ENCODE measurements at regions not wholly inside any gene's neighbourhood (a gene's known extent, or its start where the extent isn't known, plus 50 kb on each side); places are given as distances from the start of the nearest gene placed in this dataset.
"Not testable (repeated sequence)": the region's sequence is repeated elsewhere in the genome, so short reads cannot be mapped to it uniquely, and the experiment has no call there.

DNA sequence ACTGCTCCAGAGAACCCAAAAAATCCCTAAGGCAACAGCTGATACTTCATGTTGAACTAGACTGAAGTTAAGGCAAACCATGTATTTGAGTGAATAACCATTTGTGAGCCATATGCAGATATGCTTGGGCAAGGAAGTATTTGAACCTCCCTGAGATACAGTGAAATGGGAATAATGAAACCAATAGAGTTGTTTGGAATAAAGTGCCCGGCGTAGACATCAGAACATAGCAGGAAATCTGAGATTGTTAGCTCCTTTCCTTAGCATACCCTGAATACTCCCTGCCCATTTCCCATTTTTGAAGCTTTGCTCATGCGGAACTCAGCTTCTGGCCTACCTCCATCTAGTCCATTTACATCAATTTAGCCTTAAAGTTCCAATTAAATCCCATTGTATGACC lies 611.9 kb downstream of the EFNA5 start:
- no peak for DNase-seq

DNA sequence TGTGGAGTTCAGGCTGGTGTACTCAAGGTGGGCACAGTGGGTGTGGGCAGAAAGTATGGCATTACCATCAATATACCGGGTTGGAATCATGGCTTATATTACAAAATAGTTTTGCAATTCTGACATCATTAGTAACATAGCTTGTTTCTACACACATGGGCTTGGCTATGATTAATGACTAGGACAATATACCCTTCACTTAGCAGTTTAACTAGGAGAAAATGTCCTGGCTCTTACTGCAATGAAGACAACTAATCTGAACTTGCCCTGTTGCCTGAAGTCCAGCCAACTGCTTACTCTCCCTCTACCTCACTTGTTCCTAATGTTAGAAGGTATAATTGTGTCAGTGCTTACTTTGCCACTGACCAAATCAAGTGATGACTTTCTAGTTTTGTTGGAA lies 612.5 kb downstream of the EFNA5 start:
- no peak for DNase-seq

DNA sequence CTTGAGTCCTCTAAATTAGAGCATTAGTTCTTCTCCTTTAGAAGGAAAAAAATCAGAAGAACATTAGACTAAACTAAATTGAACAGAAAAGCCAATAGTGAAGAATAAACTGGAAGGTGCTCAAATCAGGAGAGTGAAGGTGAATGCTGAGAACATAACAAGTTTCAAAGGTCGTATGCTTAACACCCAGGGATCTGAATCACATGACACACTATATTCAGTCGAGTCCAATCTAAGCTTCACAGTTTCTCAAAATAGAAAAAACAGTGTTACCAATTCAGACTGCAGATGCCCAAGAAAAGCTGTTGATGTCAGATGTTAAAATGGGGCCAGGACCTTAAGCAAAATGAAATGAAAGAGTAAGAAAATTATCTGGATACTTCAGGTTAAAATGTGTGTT lies 614.5 kb downstream of the EFNA5 start:
- no peak for DNase-seq

DNA sequence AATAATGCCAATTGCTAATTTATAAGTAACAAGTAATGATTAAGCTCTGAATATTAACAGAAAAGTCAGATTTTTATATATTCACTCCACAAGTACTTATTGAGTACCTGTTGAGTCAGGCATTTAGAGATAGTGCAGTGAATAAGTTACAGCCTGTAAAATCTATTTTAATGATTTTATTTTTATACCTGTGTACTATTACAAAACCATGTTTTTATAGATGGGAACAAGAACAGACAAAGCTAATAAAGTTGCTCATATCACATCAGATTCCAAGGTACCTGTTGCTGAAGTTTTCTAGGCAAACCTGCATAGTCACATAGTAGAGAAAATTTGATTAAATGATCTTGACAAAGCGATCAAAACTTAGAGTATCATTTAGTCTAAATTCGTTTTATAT lies 623.7 kb downstream of the EFNA5 start:
- no peak for DNase-seq

DNA sequence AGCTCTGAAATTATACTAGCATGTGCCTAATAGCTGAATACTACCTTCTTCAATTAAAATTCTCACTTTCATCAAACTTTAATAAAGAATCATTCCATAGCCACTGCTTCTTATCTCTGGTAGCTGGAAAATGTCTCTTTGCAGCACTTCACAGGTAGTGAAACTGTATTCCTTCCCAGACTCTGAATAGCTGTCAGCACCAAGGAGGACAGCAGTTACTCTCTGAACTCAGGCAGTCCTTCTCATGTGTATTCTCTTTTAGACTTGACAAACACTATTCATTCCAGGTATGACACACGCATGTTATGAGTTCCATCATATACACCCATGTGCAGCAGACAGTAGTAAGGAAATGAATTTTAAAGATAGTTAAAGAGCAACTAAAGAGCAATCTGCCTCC lies 627.1 kb downstream of the EFNA5 start:
- DNase-seq, result no peak

DNA sequence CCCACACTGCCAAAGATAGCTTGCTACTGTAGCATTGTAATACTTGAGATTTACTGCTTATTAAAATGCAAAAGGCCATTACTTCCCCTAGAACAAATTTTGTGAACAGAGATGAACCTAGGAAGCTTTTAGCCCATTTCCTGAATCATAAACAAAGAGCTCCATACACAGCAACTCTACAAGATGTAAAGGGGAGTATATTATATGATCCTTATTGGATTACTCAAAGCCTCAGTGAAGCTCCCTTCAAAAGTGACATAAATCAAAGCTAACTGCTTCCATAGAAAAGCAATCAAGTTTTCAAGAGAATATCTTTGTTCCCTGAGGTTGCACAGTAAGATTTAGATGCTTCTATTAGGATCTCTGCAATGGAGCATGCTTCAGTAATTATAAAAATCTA lies 629.8 kb downstream of the EFNA5 start:
- peak; percentile 27 for DNase-seq

DNA sequence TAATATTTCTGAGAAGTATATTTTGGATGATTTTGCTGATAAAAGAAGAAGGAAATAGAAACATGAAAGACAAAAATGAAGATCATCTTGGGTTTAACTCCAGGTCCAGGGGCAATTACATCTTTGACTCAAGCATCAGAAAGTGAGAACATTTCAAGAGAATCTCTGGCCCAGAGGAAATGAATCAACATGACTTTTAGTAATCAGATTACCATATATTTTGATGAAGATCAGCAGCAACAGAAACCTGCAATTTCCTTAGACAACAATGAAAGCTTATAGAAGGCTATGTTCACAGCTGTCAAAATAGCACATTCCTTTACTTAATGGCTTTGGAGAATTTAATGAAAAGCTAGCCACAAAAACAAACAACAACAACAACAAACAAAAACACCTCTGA lies 638.1 kb downstream of the EFNA5 start:
- DNase-seq, result no peak

DNA sequence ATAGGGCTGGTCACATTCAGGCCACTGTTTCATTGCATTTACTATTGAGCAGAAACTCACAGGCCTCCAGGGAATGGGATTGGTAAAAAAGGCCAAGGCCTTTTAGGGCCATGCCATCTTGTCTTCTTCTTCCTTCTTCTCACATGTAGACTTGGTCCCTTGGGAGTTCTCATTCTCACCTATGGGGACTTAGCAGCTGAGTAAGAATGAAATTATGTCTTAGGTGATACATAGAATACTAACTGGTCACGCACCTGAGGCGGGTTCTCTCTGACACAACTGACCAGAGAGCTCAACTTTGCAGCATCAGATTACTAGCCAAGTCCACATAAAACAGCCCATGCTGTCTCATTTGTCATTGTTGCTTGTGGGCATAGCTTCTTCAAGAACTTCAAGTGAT lies 641.8 kb downstream of the EFNA5 start:
- DNase-seq, result no peak

DNA sequence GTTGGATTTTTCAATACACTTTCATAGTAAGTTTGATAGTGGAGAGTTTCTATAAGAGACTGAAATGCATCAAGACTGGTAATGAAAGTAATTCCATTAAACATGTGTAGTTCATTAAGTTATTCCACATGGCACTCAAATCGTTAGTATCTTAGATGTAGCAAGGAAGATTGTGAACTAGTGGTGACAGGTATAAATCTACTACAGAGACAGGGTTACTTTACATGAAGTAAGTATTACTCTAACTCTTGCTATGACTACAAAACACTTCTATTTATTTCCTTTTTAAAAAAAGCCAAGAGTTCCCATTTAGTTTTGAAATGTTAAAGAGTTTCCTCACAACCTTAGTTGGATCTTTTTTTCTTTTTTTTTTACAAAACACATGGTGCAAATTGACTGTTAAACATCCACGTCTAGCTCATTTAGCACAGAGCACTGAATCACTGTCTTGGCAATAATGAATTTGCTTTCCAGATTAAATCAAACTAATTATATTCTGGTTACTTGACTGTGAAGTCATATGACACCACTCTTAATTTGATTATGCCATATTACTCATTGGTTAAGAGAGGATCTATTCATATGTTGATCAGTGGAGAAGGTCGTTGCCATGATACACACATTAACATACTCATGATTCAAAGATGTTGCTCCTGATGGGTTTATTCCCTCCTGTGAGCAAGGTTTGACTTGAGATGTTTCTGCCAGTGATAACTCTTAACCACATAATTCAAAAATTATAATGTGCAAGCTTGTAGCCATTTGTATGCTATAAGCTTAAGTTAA lies 644.8 kb downstream of the EFNA5 start:
- DNase-seq, result no peak

DNA sequence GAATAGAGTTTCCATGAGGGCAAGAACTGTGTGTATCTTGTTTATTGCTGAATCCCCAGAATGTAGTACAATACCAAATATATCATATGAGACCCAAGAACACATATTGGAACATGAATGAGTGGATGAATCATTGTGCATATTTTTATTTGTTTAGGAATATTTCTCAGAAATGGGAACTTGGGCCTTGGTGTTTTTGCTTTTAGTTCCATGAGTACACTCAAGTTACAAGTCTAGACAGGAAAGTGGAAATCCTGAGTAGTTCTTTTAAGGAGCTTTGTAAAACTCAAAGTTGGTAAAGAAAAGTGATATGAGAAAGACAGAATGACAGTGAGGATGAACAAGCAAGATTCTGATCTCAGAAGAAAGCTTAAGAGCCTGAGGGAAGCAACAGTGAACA lies 647.0 kb downstream of the EFNA5 start:
- DNase-seq, result no peak

DNA sequence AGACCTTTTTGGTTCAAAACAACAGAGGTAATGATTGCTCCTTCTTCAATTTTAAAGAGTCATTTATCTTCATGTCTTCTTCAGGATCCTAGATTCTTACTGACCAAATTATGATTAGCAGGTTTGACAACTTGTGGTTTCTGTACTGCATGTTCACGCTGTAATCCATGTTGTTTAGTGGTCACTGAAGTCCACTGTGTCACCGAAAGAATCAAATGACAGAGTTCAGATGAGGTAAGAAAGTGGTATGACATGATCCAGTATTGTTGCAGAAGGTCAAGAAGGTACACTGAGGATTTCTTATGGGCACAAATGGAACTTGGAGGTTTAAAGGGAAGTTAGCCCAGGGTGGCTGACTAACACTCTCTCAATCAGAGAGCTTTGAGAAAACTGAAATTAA lies 649.2 kb downstream of the EFNA5 start:
- DNase-seq, result no peak

DNA sequence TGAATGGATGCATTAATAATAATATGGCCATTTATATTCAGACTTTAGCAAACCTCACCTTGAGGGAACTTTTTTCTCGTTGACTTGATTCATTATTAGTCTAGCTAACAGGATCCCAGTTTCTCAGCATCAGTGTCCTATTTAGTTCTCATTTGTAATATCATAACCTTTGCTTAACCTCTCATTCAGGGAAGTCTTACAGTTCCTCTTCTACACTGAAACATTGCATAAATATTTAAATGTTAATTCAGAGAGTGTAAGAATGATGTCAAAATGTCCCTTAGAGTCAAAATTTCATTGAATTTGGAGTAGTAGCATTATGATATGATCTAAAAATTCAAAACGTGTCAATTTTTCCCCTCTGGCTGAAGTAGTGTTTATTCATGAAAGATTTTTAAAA lies 650.1 kb downstream of the EFNA5 start:
- no peak for DNase-seq

DNA sequence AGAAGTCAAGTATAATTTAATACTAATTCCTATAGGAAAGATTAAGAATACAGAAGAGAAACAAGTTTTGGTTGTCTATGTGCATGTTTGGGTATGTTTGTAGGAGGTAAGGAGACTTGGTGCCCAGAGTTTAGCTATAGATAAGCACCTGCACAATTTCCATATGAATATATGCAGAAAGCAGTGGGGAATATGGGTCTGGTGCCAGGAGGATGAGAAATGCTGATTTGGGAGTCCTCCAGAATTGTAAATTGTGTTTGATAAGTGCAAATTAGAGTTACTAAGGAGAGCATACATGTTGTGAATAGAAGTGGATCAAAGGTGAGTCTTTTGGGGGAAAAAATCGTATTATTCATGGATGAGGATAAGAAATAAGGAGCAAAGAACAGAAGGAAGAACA lies 653.1 kb downstream of the EFNA5 start:
- DNase-seq, result no peak

DNA sequence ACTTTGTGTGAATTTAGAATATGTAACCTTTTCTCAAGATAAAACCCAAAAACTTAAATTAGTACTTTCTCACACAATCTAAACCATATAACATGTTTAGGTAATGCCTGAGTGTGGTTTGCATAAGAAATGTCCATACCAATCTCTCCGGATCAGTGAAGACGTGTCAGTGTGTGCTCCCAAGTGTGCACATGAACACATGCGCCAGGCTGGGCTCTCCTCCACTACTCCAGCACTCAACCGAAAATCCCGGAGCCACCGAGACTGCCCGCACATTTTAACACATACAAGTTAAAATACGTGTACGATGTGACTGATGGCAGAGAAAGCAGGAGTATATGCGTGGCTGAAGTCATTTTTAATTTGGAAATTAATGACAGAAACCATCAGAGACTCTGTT lies 658.4 kb downstream of the EFNA5 start:
- DNase-seq, result no peak

DNA sequence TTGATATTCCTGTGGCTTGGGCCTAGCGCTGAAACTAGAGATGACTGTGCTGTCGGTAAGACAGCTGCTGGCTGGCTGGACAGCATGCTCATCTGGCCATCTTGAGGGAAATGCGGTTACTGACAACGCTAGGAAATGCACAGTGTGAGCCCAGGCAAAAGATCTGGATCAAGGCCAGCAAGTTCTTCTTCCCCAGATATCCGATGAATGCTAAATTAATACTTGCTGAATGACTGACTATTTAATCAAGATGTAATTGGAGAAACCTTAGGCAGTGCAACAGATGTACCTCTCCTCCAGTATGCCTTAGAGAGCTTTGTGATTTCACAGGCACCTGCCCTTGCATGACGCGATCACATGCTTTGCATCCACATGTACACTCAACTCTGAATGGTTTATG lies 659.1 kb downstream of the EFNA5 start:
- DNase-seq, result no peak

DNA sequence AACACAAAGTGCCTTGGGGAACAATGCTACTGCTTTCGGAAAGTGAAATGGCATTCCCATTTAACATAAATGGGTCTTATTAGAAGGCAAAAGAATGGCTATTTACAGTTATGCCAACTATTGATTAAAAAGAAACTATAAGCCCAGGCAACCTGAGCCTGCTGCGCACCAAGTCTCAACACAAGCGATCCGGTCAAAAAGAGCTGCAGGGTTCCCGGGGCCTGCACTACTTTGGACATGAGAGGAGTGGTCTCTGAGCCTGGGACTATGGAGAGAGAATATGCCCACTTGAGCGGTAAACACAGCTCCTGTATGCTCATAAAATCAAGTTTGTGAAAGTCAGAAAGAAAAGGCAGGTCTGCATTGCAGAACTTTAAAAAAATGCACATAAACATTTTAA lies 660.7 kb downstream of the EFNA5 start:
- no peak for DNase-seq

DNA sequence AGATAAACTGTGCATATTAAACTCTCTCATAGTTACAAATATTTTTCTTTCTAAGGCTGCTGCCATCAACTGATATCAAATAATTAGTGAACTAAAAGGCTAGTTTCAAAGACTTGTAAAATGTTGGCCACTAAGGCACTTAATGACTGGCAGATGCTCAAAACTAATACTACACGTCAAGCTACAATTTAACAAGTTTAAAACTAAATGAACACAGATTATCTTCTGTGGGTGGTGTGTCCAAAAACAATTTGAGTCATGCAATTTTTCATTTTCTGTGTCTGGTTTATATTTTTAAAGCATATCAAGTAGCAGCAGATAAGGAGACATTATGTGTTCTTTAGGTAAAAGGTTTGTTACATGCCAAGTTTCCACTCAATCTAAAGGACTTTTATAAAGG lies 665.1 kb downstream of the EFNA5 start:
- DNase-seq, result no peak

DNA sequence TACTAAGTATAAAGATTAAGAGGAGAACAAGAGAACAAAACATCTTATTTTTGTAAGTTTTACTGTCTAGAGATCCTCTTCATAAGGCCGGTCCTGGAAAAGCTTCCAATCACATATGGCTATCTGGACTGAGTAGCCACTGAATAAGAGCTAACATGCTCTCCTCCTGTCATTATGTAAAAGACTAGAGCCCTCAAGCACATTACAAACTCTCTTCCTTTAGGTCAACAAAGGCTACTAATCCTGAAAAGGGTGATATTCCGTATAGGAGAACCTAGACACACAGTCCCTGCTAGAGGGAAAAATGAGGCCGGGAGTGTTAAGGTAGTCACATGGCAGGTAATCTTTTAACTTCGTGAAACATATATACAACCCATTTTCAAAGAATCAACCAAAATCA lies 665.6 kb downstream of the EFNA5 start:
- DNase-seq, result no peak

DNA sequence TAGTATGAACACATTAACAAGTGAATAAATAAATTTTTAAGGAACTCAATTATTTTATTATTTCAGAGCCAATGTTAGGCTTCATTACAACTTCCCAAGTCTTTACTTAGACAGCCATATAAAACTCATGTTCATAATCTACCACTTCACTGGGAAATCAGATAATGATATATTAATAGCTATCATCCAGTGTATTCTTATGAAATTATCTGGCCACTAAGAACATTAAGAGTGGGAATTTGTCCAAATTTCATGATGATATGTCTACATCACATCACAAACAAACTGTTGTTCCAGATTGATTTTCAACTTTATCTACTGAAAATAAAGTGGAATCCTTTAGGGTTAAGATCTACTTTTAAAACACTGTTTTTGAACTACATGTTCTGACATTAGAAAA lies 668.6 kb downstream of the EFNA5 start:
- no peak for DNase-seq

DNA sequence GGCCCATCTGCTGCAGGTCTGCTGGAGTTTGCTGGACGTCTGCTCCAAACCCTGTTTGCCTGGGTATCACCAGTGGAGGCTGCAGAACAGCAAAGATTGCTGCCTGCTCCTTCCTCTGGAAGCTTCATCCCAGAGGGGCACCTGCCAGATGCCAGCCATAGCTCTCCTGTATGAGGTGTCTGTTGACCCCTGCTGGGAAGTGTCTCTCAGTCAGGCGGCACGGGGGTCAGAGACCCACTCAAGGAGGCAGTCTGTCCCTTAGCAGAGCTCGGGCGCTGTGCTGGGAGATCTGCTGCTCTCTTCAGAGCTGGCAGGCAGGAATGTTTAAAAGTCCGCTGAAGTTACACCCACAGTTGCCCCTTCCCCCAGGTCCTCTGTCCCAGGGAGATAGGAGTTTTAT lies 671.2 kb downstream of the EFNA5 start:
- DNase-seq, result not testable (repeated sequence)

DNA sequence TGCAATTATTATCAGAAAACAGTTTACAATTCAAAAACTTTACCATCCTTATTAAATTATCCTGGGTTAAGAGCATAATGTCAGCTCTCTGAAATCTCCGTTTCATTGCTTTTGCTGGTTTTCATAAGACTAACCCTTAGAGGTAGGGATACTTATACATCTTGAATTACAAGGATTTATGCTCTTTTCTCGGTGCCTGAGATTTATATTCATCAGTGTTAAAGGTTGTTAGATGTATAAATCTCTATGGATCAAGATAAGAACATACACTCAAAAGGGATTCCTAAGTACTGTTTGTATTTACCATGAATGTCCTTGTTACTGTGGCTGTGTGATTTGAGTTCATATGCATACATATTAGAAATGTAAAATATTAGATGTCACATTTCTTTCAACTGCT lies 684.7 kb downstream of the EFNA5 start:
- no peak for DNase-seq

DNA sequence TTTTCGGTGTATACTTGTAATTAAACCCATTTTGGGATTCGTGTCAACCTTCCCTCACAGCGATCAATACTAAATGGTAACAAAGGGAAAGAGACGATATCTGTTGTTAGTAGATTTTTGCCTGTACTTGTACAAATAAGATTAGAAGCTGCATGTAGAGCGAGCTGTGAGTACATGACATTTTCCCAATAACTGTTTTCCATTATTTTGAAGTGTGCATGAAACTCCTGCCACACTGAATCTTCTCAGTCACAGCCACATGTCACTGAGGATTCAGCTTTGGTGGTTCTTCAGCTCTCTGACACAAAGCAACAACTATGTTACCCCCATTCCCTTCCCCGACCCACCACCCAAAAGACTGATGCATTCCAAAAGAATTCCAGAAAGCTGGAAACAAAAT lies 685.6 kb downstream of the EFNA5 start:
- no peak for DNase-seq

DNA sequence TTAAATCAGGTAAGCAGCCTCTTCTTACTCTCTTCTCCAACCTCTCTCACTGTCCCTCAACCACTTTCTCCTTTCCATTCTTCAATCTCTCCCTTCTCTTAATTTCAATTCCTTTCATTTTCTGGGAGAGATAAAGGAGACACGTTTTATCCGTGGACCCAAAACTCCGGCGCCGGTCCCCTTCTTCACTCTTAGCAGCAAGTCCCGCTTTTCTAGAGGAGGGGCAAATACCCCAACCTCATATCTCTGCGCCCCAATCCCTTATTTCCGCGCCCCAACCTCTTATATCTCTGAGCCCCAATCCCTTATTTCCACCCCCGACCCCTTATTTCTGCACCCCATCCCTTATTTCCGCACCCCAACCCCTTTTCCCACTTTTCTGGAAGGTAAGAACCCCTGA lies 691.6 kb downstream of the EFNA5 start:
- not testable (repeated sequence) for DNase-seq

DNA sequence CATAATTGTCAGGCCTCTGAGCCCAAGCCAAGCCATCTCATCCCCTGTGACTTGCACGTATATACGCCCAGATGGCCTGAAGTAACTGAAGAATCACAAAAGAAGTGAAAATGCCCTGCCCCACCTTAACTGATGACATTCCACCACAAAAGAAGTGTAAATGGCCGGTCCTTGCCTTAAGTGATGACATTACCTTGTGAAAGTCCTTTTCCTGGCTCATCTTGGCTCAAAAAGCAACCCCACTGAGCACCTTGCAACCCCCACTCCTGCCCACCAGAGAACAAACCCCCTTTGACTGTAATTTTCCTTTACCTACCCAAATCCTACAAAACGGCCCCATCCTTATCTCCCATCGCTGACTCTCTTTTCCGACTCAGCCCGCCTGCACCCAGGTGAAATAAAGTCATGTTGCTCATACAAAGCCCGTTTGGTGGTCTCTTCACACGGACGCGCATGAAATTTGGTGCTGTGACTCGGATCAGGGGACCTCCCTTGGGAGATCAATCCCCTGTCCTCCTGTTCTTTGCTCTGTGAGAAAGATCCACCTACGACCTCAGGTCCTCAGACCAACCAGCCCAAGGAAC lies 692.1 kb downstream of the EFNA5 start:
- DNase-seq, result not testable (repeated sequence)

DNA sequence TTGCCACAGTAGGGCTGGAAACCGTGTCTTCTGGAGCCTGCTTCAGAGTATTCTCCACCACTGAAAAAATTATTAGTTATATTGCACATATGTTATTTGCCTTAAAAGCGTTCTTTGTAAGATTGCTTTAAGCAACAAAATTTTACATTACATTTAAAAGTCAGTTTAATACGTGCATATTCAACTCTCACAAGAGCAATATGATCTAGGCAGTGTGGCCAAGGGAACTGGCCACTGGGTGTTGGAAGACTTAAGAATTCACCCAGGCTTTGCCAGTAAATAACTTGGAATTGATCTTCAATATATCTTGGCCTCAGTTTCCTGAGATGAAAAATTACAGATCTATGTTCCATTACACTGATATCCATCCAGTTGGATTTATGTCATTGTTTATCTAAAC lies 694.4 kb downstream of the EFNA5 start:
- no peak for DNase-seq
